Posterior cingulate gyrus (tissue), 11 donors: ENCODE measurements at regions not wholly inside any gene's neighbourhood (a gene's known extent, or its start where the extent isn't known, plus 50 kb on each side); places are given as distances from the start of the nearest gene placed in this dataset.
A peak's percentile ranks its signal among the peaks of the same experiment; 100 is the strongest.

Experiments used
- DNase-seq, 10 donors: peaks; one replicate each; pipeline versions ENCODE4 v3.0.0 to v3.0.0-alpha.2; 2020 to 2021; ENCODE audit warnings: mixed read lengths in 3 of 10
- intact Hi-C: fragments of 100-400 bp; cut with DNase I; formaldehyde crosslinking; loops from one replicate; pipeline ENCODE4 v1.15.1; 2023

DNA sequence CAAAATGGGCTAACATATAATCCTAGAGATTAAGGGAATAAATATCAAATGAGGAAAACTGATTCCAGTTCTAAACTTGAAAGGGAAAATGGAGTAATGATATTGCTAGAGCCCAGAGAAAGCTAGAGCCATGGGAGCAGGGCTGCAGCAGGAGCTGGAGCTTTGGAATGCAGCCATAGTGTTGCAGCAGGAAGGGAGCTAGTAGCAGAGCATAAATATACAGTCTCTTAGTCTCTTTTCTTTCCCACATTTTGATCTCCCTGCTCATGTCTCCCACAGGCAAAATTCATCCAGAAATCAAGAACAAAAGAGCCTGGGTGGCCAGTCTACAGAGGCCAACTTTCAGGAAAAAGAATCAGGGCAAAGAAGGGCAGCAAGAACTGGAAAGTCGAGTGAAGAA, 253.7 kb downstream of the ATXN7L3B start:
- no peak for DNase-seq
- intact Hi-C loops: no loop called here

DNA sequence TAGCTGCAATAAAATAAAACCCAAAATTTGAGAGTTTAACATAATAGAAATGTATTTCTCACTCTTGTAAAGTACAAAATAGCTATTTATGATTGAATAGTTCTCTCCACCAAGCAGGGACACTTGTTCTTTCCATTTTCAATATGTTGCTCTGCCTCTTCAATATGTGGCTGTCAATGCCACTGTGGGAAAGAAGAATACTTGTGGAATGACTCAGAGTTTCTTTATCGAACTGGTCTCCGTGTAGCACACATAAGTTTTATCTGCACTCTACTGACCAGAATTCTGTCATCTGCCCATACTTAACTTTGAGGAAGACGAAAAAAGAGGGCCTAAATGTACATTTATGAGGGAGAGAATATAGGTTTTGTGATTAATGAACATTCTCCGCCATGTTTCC, 256.9 kb downstream of the ATXN7L3B start:
- intact Hi-C loops: no loop called here

GRCh38 chr12:74801625-74802024, 264.0 kb downstream of the ATXN7L3B start:
- DNase-seq: no peak
- intact Hi-C loops: no loop called here

More for the DNA sequence above, 256.9 kb downstream of the ATXN7L3B start:
- no peak for DNase-seq

DNA sequence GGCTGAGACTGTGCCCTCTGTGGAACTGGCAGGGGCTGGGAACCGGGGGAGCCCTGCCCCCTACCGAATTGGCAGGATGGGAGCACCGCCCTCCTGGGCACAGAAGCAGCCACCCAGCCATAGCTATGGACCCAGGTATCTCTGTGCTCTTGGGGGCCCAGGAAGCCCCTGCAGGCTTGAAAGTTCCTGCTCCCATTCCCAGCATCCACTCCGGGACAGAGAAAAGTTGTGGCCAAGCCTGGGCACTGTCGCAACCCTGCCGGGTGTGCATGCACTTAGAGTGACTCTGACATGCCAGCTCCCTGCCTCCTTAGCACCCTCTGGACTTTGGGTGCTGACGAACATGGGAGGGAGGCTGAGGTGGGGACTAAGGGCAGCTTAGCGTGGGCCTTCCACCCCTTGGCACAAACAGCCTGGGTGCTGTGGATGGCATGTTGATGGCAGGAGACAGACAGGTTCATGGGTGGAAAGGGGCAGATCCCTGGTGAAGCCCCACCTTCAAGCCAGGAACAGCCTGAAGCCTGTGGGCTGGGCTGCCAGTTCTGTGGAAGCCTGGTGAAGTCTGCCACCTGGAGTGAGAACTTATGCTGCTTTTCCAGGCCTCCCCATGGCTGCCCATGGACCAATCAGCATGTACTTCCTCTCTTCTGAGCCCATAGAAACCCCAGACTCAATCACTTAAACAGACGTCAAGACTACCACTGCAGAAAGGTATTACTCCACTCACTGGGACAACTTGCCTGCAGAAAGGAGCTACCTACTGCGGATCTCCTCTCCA, 279.0 kb downstream of the ATXN7L3B start:
- peak in 2 of 10 donors; percentile 61 to 73 for DNase-seq
- intact Hi-C loops: no loop called here

GRCh38 chr12:74817499-74817898, 279.9 kb downstream of the ATXN7L3B start:
- intact Hi-C loops: no loop called here
- DNase-seq: peak in 1 of 10 donors; percentile 75

DNA sequence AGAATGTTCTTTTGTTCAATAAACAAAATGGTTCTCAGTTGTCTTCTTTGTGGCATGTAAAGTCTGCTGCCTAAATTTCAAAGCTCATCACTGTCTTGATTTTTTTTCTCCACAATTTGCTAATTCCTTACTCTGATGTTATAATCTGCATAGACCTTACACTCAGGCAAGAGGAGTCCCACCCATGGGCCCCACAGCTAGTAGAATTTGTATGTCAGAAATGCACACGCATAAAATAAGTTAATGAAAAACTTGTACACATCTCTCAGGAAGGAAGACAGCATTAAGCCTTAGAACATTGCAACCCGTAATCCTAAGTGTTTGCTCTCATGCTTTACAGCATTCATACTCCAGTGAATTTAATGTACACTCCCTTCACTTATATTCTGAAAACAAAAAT, 280.8 kb downstream of the ATXN7L3B start:
- intact Hi-C loops: no loop called here
- no peak for DNase-seq

DNA sequence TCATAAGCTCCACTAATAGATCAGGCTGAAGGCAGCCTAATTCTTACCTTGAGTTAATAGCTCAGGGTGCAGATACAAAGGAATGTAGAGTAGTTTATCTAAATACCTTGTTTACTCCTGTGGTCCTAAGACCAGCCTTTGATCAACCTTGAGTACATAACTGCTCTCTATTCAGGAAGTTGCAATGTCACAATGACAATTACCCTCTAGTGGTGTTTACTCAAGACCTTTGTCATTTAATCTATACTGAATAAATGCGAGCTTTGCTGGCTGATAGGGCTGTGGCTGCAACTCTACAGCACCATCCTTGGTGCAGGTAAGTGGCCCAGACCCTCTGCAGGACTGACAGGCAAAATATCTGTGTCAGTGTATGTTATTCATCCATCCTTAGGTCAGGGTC, 282.7 kb downstream of the ATXN7L3B start:
- DNase-seq: no peak
- intact Hi-C loops: no loop called here

DNA sequence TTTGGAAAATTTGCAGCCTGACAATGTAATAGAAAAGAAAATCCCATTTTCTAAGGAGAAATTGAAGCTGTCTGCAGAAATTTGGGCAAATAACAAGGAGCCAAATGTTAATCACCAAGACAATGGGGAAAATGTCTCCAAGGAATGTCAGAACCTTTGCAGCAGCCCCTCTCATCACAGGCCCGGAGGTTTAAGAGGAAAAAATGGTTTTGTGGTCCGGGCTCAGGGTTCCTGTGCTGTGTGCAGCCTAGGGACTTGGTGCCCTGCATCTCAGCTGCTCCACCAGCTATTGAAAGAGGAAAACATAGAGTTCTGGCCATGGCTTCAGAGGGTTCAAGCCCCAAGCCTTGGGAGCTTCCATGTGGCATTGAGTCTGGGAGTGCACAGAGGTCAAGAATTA, 298.9 kb downstream of the ATXN7L3B start:
- intact Hi-C loops: no loop called here
- no peak for DNase-seq

GRCh38 chr12:74846116-74846515, 308.5 kb downstream of the ATXN7L3B start:
- intact Hi-C loops: no loop called here
- no peak for DNase-seq

DNA sequence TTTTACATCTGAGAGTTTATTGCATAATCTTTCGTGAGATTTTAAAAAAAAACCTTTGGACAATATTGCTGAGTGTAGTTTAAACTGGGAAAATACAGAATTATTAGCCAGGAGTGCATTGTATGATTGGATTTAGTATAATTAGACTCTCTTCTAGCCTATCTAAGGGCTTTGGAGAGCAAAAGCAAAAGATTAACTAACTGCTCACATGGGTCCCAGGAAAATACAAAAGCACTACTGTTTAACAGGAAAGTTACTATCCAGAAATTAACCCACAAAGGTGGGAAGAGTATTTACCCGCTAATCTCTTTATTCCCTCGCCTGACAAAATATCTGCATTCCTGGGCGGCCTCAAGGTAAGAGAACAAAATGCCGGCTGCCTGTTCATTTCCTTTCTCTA, 309.5 kb downstream of the ATXN7L3B start:
- intact Hi-C loops: no loop called here
- DNase-seq: no peak

GRCh38 chr12:74848006-74848405, 310.4 kb downstream of the ATXN7L3B start:
- intact Hi-C loops: no loop called here
- DNase-seq: no peak

DNA sequence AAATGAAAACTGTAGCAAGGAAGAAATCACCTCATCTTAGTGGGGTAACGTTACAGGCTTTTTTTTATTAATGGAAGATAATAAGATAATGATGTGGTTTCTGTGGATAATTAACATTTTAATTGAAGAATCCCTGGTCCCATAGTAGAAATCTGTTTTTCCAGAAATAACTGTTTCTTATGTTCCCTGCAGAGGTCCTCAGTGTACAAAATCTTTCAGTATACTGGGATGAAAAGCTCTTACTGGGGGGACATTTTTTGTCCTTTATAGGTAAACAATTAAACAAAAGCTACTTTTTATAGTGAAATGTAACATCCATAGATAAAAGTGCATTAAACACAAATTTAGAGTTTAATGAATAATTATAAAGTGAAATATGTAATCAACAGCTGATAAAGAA, 312.2 kb downstream of the ATXN7L3B start:
- DNase-seq: no peak
- intact Hi-C loops: no loop called here

GRCh38 chr12:74871817-74872216, 334.2 kb downstream of the ATXN7L3B start:
- intact Hi-C loops: no loop called here

GRCh38 chr12:74885775-74886174, 323.9 kb downstream of the KCNC2 start:
- intact Hi-C loops: no loop called here
- no peak for DNase-seq

More at GRCh38 chr12:74871817-74872216, 334.2 kb downstream of the ATXN7L3B start:
- DNase-seq: no peak

GRCh38 chr12:74889073-74889472, 320.6 kb downstream of the KCNC2 start:
- DNase-seq: no peak
- intact Hi-C loops: no loop called here

GRCh38 chr12:74889563-74890236, 319.9 kb downstream of the KCNC2 start:
- DNase-seq: no peak

GRCh38 chr12:74890237-74890599, 319.4 kb downstream of the KCNC2 start:
- no peak for DNase-seq
- intact Hi-C loops: no loop called here

More at GRCh38 chr12:74889563-74890236, 319.9 kb downstream of the KCNC2 start:
- intact Hi-C loops: no loop called here

DNA sequence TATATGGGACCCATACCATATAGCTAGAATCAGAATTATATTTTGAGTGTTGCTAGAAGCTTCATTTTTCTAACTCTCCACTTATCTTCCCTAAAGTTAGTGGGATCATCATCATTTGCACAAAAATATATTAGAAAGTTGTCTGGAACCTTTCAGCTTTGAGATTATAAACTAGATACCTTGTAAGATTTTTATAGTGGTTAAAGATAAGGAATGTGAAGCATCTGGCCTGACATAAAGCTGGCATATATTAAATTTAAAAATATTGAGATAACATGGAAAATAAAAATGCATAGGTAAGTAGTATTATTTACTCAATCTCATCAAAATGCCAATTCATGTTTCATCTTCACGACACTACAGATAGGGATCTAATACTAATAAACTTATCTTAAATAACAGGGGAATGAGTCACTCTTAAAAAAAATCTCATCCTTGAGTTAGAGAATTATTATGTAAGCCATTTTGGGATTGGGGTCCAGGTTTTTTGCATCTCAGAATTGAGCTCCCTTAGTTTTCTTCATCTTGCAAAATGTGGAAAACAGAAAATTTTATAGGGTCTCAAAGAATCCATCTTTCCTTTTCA, 318.5 kb downstream of the KCNC2 start:
- intact Hi-C loops: no loop called here
- no peak for DNase-seq

GRCh38 chr12:74892057-74892633, 317.5 kb downstream of the KCNC2 start:
- intact Hi-C loops: no loop called here
- DNase-seq: no peak

DNA sequence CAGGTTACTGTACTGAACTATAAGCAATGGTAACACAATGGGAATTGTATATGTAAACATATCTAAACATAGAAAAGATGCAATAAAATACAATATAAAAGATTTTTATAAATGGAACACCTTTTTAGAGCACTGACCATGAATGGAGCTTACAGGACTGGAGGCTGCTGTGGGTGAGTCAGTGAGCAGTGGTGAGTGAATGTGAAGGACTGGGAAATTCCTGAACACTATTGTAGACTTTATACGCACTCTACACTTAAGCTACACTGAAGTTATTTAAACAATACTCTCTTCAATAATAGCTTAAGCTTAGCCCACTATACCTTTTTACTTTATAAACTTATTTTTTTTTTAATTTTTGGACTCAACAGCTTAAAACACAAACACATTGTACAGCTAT, 313.5 kb downstream of the KCNC2 start:
- DNase-seq: no peak
- intact Hi-C loops: no loop called here

GRCh38 chr12:74897425-74898211, 312.0 kb downstream of the KCNC2 start:
- intact Hi-C loops: no loop called here
- no peak for DNase-seq
